Fibroblast of mammary gland (primary cell): ENCODE measurements at regions not wholly inside any gene's neighbourhood (a gene's known extent, or its start where the extent isn't known, plus 50 kb on each side); places are given as distances from the start of the nearest gene placed in this dataset.

Source experiments
- DNase-seq: peaks from one replicate; pipeline ENCODE4 v3.0.0-alpha.2; 2010; ENCODE audit warnings: low read depth
- H3K4me3 ChIP-seq: 2 replicates; pipeline ENCODE4 v1.5.1; 2011; ENCODE audit warnings: low read depth, mild to moderate bottlenecking, low read length, moderate library complexity; ENCODE audit not compliant: control insufficient read depth
- CTCF ChIP-seq: conservative IDR thresholded peaks from 2 replicates; pipeline ENCODE4 v1.5.1; 2011; ENCODE audit warnings: low read depth, low read length, inconsistent platforms; ENCODE audit not compliant: control insufficient read depth, insufficient read depth

- DNase-seq, result no peak
- H3K4me3 ChIP-seq, result no peak overlapping the region
- no peak for TF ChIP-seq CTCF
These were observed 350.4 kb downstream of the EFNA5 start for GRCh38 chr5:107320376-107320775.

- no peak for TF ChIP-seq CTCF
- DNase-seq, result no peak
These were observed 350.8 kb downstream of the EFNA5 start for GRCh38 chr5:107319901-107320300.

GRCh38 chr5:107314330-107314729 lies 356.4 kb downstream of the EFNA5 start:
- H3K4me3 ChIP-seq, result no peak overlapping the region
- no peak for TF ChIP-seq CTCF
- no peak for DNase-seq

More at GRCh38 chr5:107319901-107320300, 350.8 kb downstream of the EFNA5 start:
- H3K4me3 ChIP-seq, result no peak overlapping the region

- TF ChIP-seq CTCF, result no peak
- no peak for DNase-seq
- no peak overlapping the region for H3K4me3 ChIP-seq
These were observed 356.8 kb downstream of the EFNA5 start for GRCh38 chr5:107313921-107314320.

GRCh38 chr5:107313098-107313497 lies 357.6 kb downstream of the EFNA5 start:
- DNase-seq, result no peak
- TF ChIP-seq CTCF, result no peak
- H3K4me3 ChIP-seq, result no peak overlapping the region

GRCh38 chr5:107310181-107310580 lies 360.6 kb downstream of the EFNA5 start:
- TF ChIP-seq CTCF, result no peak
- H3K4me3 ChIP-seq, result no peak overlapping the region
- no peak for DNase-seq

- H3K4me3 ChIP-seq, result no peak overlapping the region
- TF ChIP-seq CTCF, result no peak
- DNase-seq, result peak; percentile 17
These were observed 364.1 kb downstream of the EFNA5 start for GRCh38 chr5:107306594-107306993.
